ENCODE measurements at regions not wholly inside any gene's neighbourhood (a gene's known extent, or its start where the extent isn't known, plus 50 kb on each side); places are given as distances from the start of the nearest gene placed in this dataset.
"Not testable (repeated sequence)": the region's sequence is repeated elsewhere in the genome, so short reads cannot be mapped to it uniquely, and the experiment has no call there.

- DNase-seq (ENCODE audit: low spot score in 2 of 2) (no peak), ATAC-seq (peak; percentile 83 to 87)
- H3K27ac Mint-ChIP-seq = peak overlapping the region in 1 of 2 donors; percentile 76
- H3K9me3 Mint-ChIP-seq = peaks cover 0 to 13% of the 10 kb centered on the region in 2 donors
- H3K36me3 Mint-ChIP-seq = peaks cover 8 to 22% of the 10 kb centered on the region in 2 donors
Observed at GRCh38 chr6:144602523-144603180, 317.5 kb downstream of the UTRN start.

- Mint-ChIP-seq H3K27ac (no peak overlapping the region), H3K9me3 (peaks cover 0 to 20% of the 10 kb centered on the region in 2 donors), H3K36me3 (peaks cover 19 to 31% of the 10 kb centered on the region in 2 donors)
- no peak for DNase-seq (ENCODE audit: low spot score in 2 of 2)
- no peak for ATAC-seq
Observed at GRCh38 chr6:144606083-144606482, 320.9 kb downstream of the UTRN start.

GRCh38 chr6:144607998-144608735 is 323.0 kb downstream of the UTRN start:
- ATAC-seq (no peak), DNase-seq (ENCODE audit: low spot score in 2 of 2) (no peak)
- peaks cover 19 to 24% of the 10 kb centered on the region in 2 donors for H3K36me3 Mint-ChIP-seq
- H3K9me3 Mint-ChIP-seq = peaks cover 0 to 16% of the 10 kb centered on the region in 2 donors
- peak overlapping the region in 1 of 2 donors; percentile 10 for H3K27ac Mint-ChIP-seq

- Mint-ChIP-seq H3K9me3 (peaks cover 0 to 11% of the 10 kb centered on the region in 2 donors), H3K27ac (no peak overlapping the region), H3K36me3 (peaks cover 13 to 19% of the 10 kb centered on the region in 2 donors)
- DNase-seq (ENCODE audit: low spot score in 2 of 2) = no peak
- no peak for ATAC-seq
Observed at GRCh38 chr6:144612811-144613210, 327.7 kb downstream of the UTRN start.

- peaks cover 0 to 7% of the 10 kb centered on the region in 2 donors for H3K9me3 Mint-ChIP-seq
Observed at GRCh38 chr6:144613859-144614258, 328.7 kb downstream of the UTRN start.

GRCh38 chr6:144615870-144616269 is 330.7 kb downstream of the UTRN start:
- no peak for DNase-seq (ENCODE audit: low spot score in 2 of 2)
- Mint-ChIP-seq H3K36me3 (no peaks in the 10 kb centered on the region), H3K9me3 (no peaks in the 10 kb centered on the region), H3K27ac (no peak overlapping the region)
- ATAC-seq = no peak

More at GRCh38 chr6:144613859-144614258, 328.7 kb downstream of the UTRN start:
- peaks cover 6 to 9% of the 10 kb centered on the region in 2 donors for H3K36me3 Mint-ChIP-seq
- DNase-seq (ENCODE audit: low spot score in 2 of 2) = no peak
- ATAC-seq = peak; percentile 78 to 89
- H3K27ac Mint-ChIP-seq = no peak overlapping the region

- ATAC-seq = no peak
- Mint-ChIP-seq H3K9me3 (no peaks in the 10 kb centered on the region), H3K36me3 (no peaks in the 10 kb centered on the region), H3K27ac (no peak overlapping the region)
- DNase-seq (ENCODE audit: low spot score in 2 of 2) = no peak
Observed at GRCh38 chr6:144617191-144617590, 332.1 kb downstream of the UTRN start.

GRCh38 chr6:144617708-144618107 is 332.6 kb downstream of the UTRN start:
- ATAC-seq (no peak), DNase-seq (ENCODE audit: low spot score in 2 of 2) (no peak)
- Mint-ChIP-seq H3K27ac (no peak overlapping the region), H3K9me3 (no peaks in the 10 kb centered on the region), H3K36me3 (no peaks in the 10 kb centered on the region)

- no peak overlapping the region for H3K27ac Mint-ChIP-seq
- ATAC-seq (no peak), DNase-seq (ENCODE audit: low spot score in 2 of 2) (no peak)
- H3K9me3 Mint-ChIP-seq = no peaks in the 10 kb centered on the region
- H3K36me3 Mint-ChIP-seq = no peaks in the 10 kb centered on the region
Observed at GRCh38 chr6:144619966-144620365, 334.8 kb downstream of the UTRN start.

- ATAC-seq (no peak), DNase-seq (ENCODE audit: low spot score in 2 of 2) (no peak)
- H3K9me3 Mint-ChIP-seq = no peaks in the 10 kb centered on the region
- H3K36me3 Mint-ChIP-seq = no peaks in the 10 kb centered on the region
- no peak overlapping the region for H3K27ac Mint-ChIP-seq
Observed at GRCh38 chr6:144621332-144621731, 336.2 kb downstream of the UTRN start.

- DNase-seq (ENCODE audit: low spot score in 2 of 2) (no peak), ATAC-seq (no peak)
- no peaks in the 10 kb centered on the region for H3K9me3 Mint-ChIP-seq
- H3K27ac Mint-ChIP-seq = no peak overlapping the region
- H3K36me3 Mint-ChIP-seq = peaks cover 0 to under 1% of the 10 kb centered on the region in 2 donors
Observed at GRCh38 chr6:144624246-144624645, 339.1 kb downstream of the UTRN start.

- no peak for ATAC-seq
- H3K27ac Mint-ChIP-seq = no peak overlapping the region
- H3K9me3 Mint-ChIP-seq = no peaks in the 10 kb centered on the region
- no peak for DNase-seq (ENCODE audit: low spot score in 2 of 2)
- H3K36me3 Mint-ChIP-seq = peaks cover 0 to 5% of the 10 kb centered on the region in 2 donors
Observed at GRCh38 chr6:144624716-144625115, 339.6 kb downstream of the UTRN start.

- no peaks in the 10 kb centered on the region for H3K9me3 Mint-ChIP-seq
- H3K27ac Mint-ChIP-seq = no peak overlapping the region
- DNase-seq (ENCODE audit: low spot score in 2 of 2) (no peak), ATAC-seq (no peak)
- H3K36me3 Mint-ChIP-seq = peaks cover 0 to 5% of the 10 kb centered on the region in 2 donors
Observed at GRCh38 chr6:144630857-144631256, 345.7 kb downstream of the UTRN start.

GRCh38 chr6:144632266-144632665 is 347.1 kb downstream of the UTRN start:
- no peak for ATAC-seq
- peaks cover 0 to 5% of the 10 kb centered on the region in 2 donors for H3K36me3 Mint-ChIP-seq
- no peak overlapping the region for H3K27ac Mint-ChIP-seq
- DNase-seq (ENCODE audit: low spot score in 2 of 2) = no peak
- no peaks in the 10 kb centered on the region for H3K9me3 Mint-ChIP-seq

- H3K36me3 Mint-ChIP-seq = peaks cover 0 to 5% of the 10 kb centered on the region in 2 donors
- DNase-seq (ENCODE audit: low spot score in 2 of 2) (no peak), ATAC-seq (no peak)
- H3K27ac Mint-ChIP-seq = no peak overlapping the region
- no peaks in the 10 kb centered on the region for H3K9me3 Mint-ChIP-seq
Observed at GRCh38 chr6:144633886-144634285, 348.8 kb downstream of the UTRN start.

GRCh38 chr6:144634371-144634770 is 349.2 kb downstream of the UTRN start:
- ATAC-seq = no peak
- no peaks in the 10 kb centered on the region for H3K9me3 Mint-ChIP-seq

GRCh38 chr6:144635051-144635450 is 349.9 kb downstream of the UTRN start:
- ATAC-seq = no peak
- no peak for DNase-seq (ENCODE audit: low spot score in 2 of 2)
- H3K9me3 Mint-ChIP-seq = no peaks in the 10 kb centered on the region
- no peak overlapping the region for H3K27ac Mint-ChIP-seq
- H3K36me3 Mint-ChIP-seq = no peaks in the 10 kb centered on the region

More at GRCh38 chr6:144634371-144634770, 349.2 kb downstream of the UTRN start:
- DNase-seq (ENCODE audit: low spot score in 2 of 2) = no peak
- peaks cover 0 to 3% of the 10 kb centered on the region in 2 donors for H3K36me3 Mint-ChIP-seq
- H3K27ac Mint-ChIP-seq = no peak overlapping the region

GRCh38 chr6:144636025-144636424 is 350.9 kb downstream of the UTRN start:
- H3K27ac Mint-ChIP-seq = not testable (repeated sequence)

More at GRCh38 chr6:144636025-144636424, 350.9 kb downstream of the UTRN start:
- ATAC-seq; H3K36me3 Mint-ChIP-seq; DNase-seq (ENCODE audit: low spot score in 2 of 2); H3K9me3 Mint-ChIP-seq: not testable (repeated sequence)

Data from activated naive CD4-positive, alpha-beta T cell treated with anti-CD3 and anti-CD28 coated beads, Interleukin-2, amount 50 U/mL, for 72 hours (primary cell).